NB4 (cell line): ENCODE measurements at regions not wholly inside any gene's neighbourhood (a gene's known extent, or its start where the extent isn't known, plus 50 kb on each side); places are given as distances from the start of the nearest gene placed in this dataset.

Experiments
- DNase-seq: peaks from one replicate; pipeline ENCODE4 v3.0.0; 2010; ENCODE audit warnings: low read depth
- H3K4me3 ChIP-seq: one replicate; pipeline ENCODE4 v1.5.1; 2011; ENCODE audit warnings: mild to moderate bottlenecking, low read depth, low read length, moderate library complexity
- CTCF ChIP-seq: IDR thresholded peaks from one replicate; pipeline ENCODE4 v1.5.1; 2012; ENCODE audit warnings: low read depth, low read length
- MAX ChIP-seq: IDR thresholded peaks from 2 replicates; pipeline ENCODE4 v1.6.1; 2011; ENCODE audit warnings: low read depth, low read length
- MYC ChIP-seq: IDR thresholded peaks from 2 replicates; pipeline ENCODE4 v1.6.1; 2011; ENCODE audit warnings: low read depth, low read length
- POLR2A ChIP-seq: IDR thresholded peaks from 2 replicates; pipeline ENCODE4 v1.6.1; 2011; ENCODE audit warnings: mild to moderate bottlenecking; ENCODE audit not compliant: insufficient read length; ENCODE audit errors: extremely low read depth

GRCh38 chr4:23680671-23681518 lies 209.0 kb downstream of the PPARGC1A start:
- DNase-seq = no peak
- no peak for TF ChIP-seq CTCF
- TF ChIP-seq POLR2A = no peak
- no peak for TF ChIP-seq MYC
- no peak for TF ChIP-seq MAX
- no peak overlapping the region for H3K4me3 ChIP-seq

GRCh38 chr4:23674694-23675093 lies 215.2 kb downstream of the PPARGC1A start:
- no peak overlapping the region for H3K4me3 ChIP-seq
- TF ChIP-seq CTCF (no peak), MYC (no peak), POLR2A (no peak), MAX (no peak)
- DNase-seq = no peak

- H3K4me3 ChIP-seq = no peak overlapping the region
- TF ChIP-seq MAX (no peak), POLR2A (no peak), MYC (no peak), CTCF (no peak)
- no peak for DNase-seq
These were observed 222.2 kb downstream of the PPARGC1A start for GRCh38 chr4:23667659-23668058.

GRCh38 chr4:23660865-23661264 lies 229.0 kb downstream of the PPARGC1A start:
- DNase-seq = no peak
- no peak overlapping the region for H3K4me3 ChIP-seq
- TF ChIP-seq POLR2A (no peak), CTCF (no peak), MYC (no peak), MAX (no peak)

GRCh38 chr4:23654791-23655190 lies 235.1 kb downstream of the PPARGC1A start:
- TF ChIP-seq MAX (no peak), POLR2A (no peak), MYC (no peak), CTCF (no peak)
- H3K4me3 ChIP-seq = no peak overlapping the region
- DNase-seq = no peak
